ENCODE measurements at regions not wholly inside any gene's neighbourhood (a gene's known extent, or its start where the extent isn't known, plus 50 kb on each side); places are given as distances from the start of the nearest gene placed in this dataset.

DNA sequence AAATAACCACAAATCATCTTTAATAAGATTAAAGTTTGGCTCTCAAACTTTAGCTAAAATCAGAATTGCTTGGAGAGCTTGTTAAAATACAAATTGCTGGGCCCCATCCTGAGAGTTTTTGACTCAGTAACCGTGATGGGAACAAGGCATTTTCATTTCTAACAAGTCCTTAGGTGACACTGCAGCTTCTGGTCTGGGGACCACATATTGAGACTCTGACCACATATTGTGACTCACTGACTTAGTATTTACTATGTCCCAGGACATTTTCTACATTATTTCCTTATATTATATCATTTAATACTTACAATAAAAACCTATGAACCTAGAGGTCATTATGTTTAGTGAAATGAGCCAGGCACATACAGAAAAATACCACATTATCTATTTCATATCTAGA is 164.5 kb downstream of the ZMAT3 start:
- no peak overlapping the region for H3K4me2 ChIP-seq (ENCODE audit: insufficient read depth, low read length)
- no peak overlapping the region for H3K27ac ChIP-seq (ENCODE audit: low read depth, low read length)
- no peaks in the 10 kb centered on the region for H3K27me3 ChIP-seq (ENCODE audit: insufficient read depth, low read length)
- no peaks in the 10 kb centered on the region for H3K36me3 ChIP-seq (ENCODE audit: insufficient read depth, low read length)
- no peaks in the 10 kb centered on the region for H3K79me2 ChIP-seq (ENCODE audit: insufficient read depth, low read length)
- no peak for DNase-seq (ENCODE audit: insufficient read length, low spot score, missing footprints)
- H3K4me3 ChIP-seq (ENCODE audit: insufficient read depth, low read length): no peak overlapping the region
- TF ChIP-seq, protein P1, sequence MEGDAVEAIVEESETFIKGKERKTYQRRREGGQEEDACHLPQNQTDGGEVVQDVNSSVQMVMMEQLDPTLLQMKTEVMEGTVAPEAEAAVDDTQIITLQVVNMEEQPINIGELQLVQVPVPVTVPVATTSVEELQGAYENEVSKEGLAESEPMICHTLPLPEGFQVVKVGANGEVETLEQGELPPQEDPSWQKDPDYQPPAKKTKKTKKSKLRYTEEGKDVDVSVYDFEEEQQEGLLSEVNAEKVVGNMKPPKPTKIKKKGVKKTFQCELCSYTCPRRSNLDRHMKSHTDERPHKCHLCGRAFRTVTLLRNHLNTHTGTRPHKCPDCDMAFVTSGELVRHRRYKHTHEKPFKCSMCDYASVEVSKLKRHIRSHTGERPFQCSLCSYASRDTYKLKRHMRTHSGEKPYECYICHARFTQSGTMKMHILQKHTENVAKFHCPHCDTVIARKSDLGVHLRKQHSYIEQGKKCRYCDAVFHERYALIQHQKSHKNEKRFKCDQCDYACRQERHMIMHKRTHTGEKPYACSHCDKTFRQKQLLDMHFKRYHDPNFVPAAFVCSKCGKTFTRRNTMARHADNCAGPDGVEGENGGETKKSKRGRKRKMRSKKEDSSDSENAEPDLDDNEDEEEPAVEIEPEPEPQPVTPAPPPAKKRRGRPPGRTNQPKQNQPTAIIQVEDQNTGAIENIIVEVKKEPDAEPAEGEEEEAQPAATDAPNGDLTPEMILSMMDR (IDR thresholded peaks at IDR 0.05; ENCODE audit: extremely low read depth, low read depth, low read length): no peak
- H3K4me1 ChIP-seq (ENCODE audit: insufficient read depth, low read length): no peaks in the 10 kb centered on the region
- no peaks in the 10 kb centered on the region for H4K20me1 ChIP-seq (ENCODE audit: insufficient read depth, low read length)
- no peak overlapping the region for H2AFZ ChIP-seq (ENCODE audit: low read length)
- no peaks in the 10 kb centered on the region for H3K9me3 ChIP-seq (ENCODE audit: low read depth, low read length)

DNA sequence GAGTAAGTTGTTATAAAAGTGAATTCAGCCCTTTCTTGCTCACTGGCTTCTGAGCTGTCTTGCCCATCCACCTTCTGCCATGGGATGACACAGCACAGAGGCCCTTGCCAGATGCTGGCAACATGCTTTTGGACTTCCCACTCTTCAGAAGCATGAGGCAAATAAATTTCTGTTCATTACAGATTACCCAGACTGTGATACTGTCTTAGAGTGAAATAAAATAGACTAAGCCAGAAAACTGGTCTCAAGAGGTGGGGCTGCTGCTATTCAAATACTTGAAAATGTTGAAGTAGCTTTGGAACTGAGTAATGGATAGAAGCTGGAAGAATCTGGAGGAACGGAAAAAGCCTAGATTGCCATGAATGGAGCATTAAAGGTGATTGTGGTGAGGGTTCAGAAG is 170.4 kb downstream of the ZMAT3 start:
- DNase-seq (ENCODE audit: insufficient read length, low spot score, missing footprints): peak; percentile 64
- H3K79me2 ChIP-seq (ENCODE audit: insufficient read depth, low read length): no peaks in the 10 kb centered on the region
- no peak overlapping the region for H3K4me3 ChIP-seq (ENCODE audit: insufficient read depth, low read length)

DNA sequence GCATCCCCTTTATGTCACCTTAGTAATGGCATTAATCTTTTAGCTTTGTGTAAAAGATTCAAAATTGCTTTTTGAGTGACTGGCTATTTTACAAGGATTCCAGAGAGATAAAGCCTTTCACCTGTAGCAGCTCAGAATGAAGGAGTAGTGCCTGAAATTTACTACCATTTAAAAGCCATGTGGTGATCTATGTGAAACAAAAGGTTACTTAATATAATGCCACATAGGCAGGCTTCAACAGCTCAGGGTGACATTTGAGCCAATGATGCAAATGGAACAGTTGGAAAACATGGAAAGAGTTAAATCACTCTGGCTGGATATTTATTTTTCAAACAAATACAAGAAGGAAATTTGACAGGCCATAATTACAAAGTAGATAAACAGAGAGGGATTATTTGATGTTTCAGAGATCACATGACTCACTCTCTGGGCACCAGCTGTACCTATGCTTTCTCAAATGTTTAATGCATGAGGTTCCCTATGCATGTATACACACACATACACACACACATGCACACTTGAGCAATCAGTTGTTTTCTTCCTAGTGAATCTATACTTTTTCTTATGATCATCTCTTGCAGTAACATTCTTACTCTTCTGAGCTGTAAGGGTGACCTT is 171.5 kb downstream of the ZMAT3 start:
- Histone ChIP-seq H3K36me3 (ENCODE audit: insufficient read depth, low read length) (no peaks in the 10 kb centered on the region), H3K9me3 (ENCODE audit: low read depth, low read length) (no peaks in the 10 kb centered on the region), H3K4me3 (ENCODE audit: insufficient read depth, low read length) (no peak overlapping the region), H2AFZ (ENCODE audit: low read length) (no peak overlapping the region), H3K4me2 (ENCODE audit: insufficient read depth, low read length) (no peak overlapping the region), H3K4me1 (ENCODE audit: insufficient read depth, low read length) (no peaks in the 10 kb centered on the region), H3K27ac (ENCODE audit: low read depth, low read length) (no peak overlapping the region), H4K20me1 (ENCODE audit: insufficient read depth, low read length) (no peaks in the 10 kb centered on the region), H3K79me2 (ENCODE audit: insufficient read depth, low read length) (no peaks in the 10 kb centered on the region), H3K27me3 (ENCODE audit: insufficient read depth, low read length) (no peaks in the 10 kb centered on the region)
- TF ChIP-seq, protein P1 (IDR thresholded peaks at IDR 0.05; ENCODE audit: extremely low read depth, low read depth, low read length): no peak
- DNase-seq (ENCODE audit: insufficient read length, low spot score, missing footprints): no peak

More for the DNA sequence above, 170.4 kb downstream of the ZMAT3 start:
- Histone ChIP-seq H3K4me2 (ENCODE audit: insufficient read depth, low read length) (no peak overlapping the region), H3K27me3 (ENCODE audit: insufficient read depth, low read length) (no peaks in the 10 kb centered on the region), H3K9me3 (ENCODE audit: low read depth, low read length) (no peaks in the 10 kb centered on the region), H2AFZ (ENCODE audit: low read length) (no peak overlapping the region), H3K27ac (ENCODE audit: low read depth, low read length) (no peak overlapping the region), H4K20me1 (ENCODE audit: insufficient read depth, low read length) (no peaks in the 10 kb centered on the region), H3K36me3 (ENCODE audit: insufficient read depth, low read length) (no peaks in the 10 kb centered on the region), H3K4me1 (ENCODE audit: insufficient read depth, low read length) (no peaks in the 10 kb centered on the region)
- TF ChIP-seq, protein P1 (IDR thresholded peaks at IDR 0.05; ENCODE audit: extremely low read depth, low read depth, low read length): no peak

DNA sequence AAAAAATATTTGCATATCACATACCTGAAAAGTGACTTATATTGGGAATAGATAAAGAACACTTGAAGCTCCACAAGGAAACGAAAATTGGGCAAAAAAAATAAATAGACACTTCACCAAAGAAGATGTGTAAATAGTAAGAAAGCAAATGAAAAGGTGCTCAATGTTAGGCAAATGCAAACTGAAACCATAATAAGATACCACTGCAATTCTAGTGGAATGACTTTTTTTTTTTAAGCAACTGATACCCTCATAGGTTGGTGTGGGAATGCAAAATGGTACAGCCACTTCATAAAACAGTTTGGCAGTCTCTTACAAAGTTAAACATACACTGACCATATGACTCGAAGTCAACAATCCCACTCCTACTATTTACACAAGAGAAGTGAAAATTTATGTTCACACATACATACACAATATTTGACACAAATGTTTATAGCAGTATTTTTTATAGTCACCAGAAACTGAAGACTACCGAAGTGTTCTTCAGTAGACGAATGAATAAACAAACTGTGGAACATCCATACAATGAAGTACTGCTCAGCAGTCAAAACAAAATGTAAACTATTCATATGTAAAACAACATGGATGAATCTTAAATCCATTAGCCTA is 176.3 kb downstream of the ZMAT3 start:
- TF ChIP-seq, protein P1 (IDR thresholded peaks at IDR 0.05; ENCODE audit: extremely low read depth, low read depth, low read length): no peak
- Histone ChIP-seq H3K4me1 (ENCODE audit: insufficient read depth, low read length) (no peaks in the 10 kb centered on the region), H3K4me3 (ENCODE audit: insufficient read depth, low read length) (no peak overlapping the region), H3K27ac (ENCODE audit: low read depth, low read length) (no peak overlapping the region), H2AFZ (ENCODE audit: low read length) (no peak overlapping the region), H3K4me2 (ENCODE audit: insufficient read depth, low read length) (no peak overlapping the region), H3K9me3 (ENCODE audit: low read depth, low read length) (peaks cover 2% of the 10 kb centered on the region), H4K20me1 (ENCODE audit: insufficient read depth, low read length) (no peaks in the 10 kb centered on the region), H3K79me2 (ENCODE audit: insufficient read depth, low read length) (no peaks in the 10 kb centered on the region), H3K36me3 (ENCODE audit: insufficient read depth, low read length) (no peaks in the 10 kb centered on the region), H3K27me3 (ENCODE audit: insufficient read depth, low read length) (no peaks in the 10 kb centered on the region)
- no peak for DNase-seq (ENCODE audit: insufficient read length, low spot score, missing footprints)
